DND-41 (cell line): ENCODE measurements at regions not wholly inside any gene's neighbourhood (a gene's known extent, or its start where the extent isn't known, plus 50 kb on each side); places are given as distances from the start of the nearest gene placed in this dataset.

Experiments
- ATAC-seq: fragments of 200-7000 bp; cut with Tn5 transposase; 3 replicates; pipeline ENCODE4 v1.9.1; 2021; ENCODE audit warnings: low read depth; ENCODE audit not compliant: insufficient read depth
- DNase-seq: peaks from one replicate; pipeline ENCODE4 v3.0.0-alpha.2; 2020
- H2AFZ ChIP-seq: 2 replicates; pipeline ENCODE4 v1.6.0; 2012; ENCODE audit warnings: low read depth, low read length
- H3K27ac ChIP-seq: 2 replicates; pipeline ENCODE4 v1.5.1; 2012; ENCODE audit warnings: low read length, inconsistent platforms
- H3K27me3 ChIP-seq: fragments of 200-600 bp; sonication (generic); 2 replicates; pipeline ENCODE4 v1.6.0; 2012; ENCODE audit warnings: low read length, mild to moderate bottlenecking, inconsistent platforms; ENCODE audit not compliant: insufficient read depth, poor library complexity
- H3K36me3 ChIP-seq: 2 replicates; pipeline ENCODE4 v1.5.1; 2012; ENCODE audit warnings: low read length, inconsistent platforms; ENCODE audit not compliant: insufficient read depth
- H3K4me1 ChIP-seq: 2 replicates; pipeline ENCODE4 v1.5.1; 2012; ENCODE audit warnings: mild to moderate bottlenecking, low read length; ENCODE audit not compliant: insufficient read depth
- H3K4me2 ChIP-seq: 2 replicates; pipeline ENCODE4 v1.6.0; 2012; ENCODE audit warnings: mild to moderate bottlenecking, moderate library complexity, low read length, inconsistent platforms; ENCODE audit not compliant: insufficient read depth
- H3K4me3 ChIP-seq, 2 experiments: fragments of 200-600 bp in 1 of 2; shearing (Covaris generic) in 1 of 2; 2 replicates each; pipeline ENCODE4 v1.5.1; 2012 to 2016; ENCODE audit warnings: inconsistent platforms in 2 of 2, low read length in 2 of 2, mild to moderate bottlenecking in 2 of 2, low read depth in 1 of 2, moderate library complexity in 1 of 2
- H3K79me2 ChIP-seq: 2 replicates; pipeline ENCODE4 v1.6.0; 2012; ENCODE audit warnings: low read length, inconsistent platforms; ENCODE audit not compliant: insufficient read depth
- H3K9ac ChIP-seq: 2 replicates; pipeline ENCODE4 v1.6.0; 2012; ENCODE audit warnings: low read depth, mild to moderate bottlenecking, inconsistent platforms, low read length, moderate library complexity
- H3K9me3 ChIP-seq: 2 replicates; pipeline ENCODE4 v1.5.1; 2012; ENCODE audit warnings: low read length, moderate library complexity, mild to moderate bottlenecking, inconsistent platforms; ENCODE audit not compliant: insufficient read depth, severe bottlenecking
- H4K20me1 ChIP-seq: 2 replicates; pipeline ENCODE4 v1.6.0; 2012; ENCODE audit warnings: low read length; ENCODE audit not compliant: insufficient read depth
- EZH2 ChIP-seq: IDR thresholded peaks from 3 replicates; pipeline ENCODE4 v1.6.1; 2012; ENCODE audit warnings: borderline replicate concordance, low read depth, mild to moderate bottlenecking, moderate library complexity, low read length, inconsistent platforms; ENCODE audit not compliant: severe bottlenecking
- TF ChIP-seq, protein P1 (sequence below): IDR thresholded peaks from 2 replicates; pipeline ENCODE4 v1.5.1; 2012; ENCODE audit warnings: borderline replicate concordance, low read length, moderate library complexity, mild to moderate bottlenecking; ENCODE audit not compliant: poor library complexity, severe bottlenecking; ENCODE audit errors: extremely low read depth

DNA sequence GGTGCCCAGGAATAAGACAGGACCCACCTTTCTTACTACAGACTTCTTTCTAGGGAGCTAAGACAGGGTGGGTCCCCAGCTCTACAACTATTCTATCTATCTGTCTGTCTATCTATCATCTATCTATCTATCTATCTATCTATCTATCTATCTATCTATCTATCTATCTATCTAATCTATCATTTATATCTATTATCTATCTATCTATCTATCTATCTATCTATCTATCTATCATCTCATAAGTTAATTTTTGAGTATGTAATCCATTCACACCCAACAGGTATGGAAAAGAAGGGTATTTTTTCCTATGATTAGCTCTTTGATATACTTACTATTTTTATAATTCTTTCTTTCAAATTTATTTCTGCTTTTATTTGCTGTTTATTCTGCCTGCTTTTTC lies 55.9 kb downstream of the BAMBI start:
- TF ChIP-seq, protein P1, sequence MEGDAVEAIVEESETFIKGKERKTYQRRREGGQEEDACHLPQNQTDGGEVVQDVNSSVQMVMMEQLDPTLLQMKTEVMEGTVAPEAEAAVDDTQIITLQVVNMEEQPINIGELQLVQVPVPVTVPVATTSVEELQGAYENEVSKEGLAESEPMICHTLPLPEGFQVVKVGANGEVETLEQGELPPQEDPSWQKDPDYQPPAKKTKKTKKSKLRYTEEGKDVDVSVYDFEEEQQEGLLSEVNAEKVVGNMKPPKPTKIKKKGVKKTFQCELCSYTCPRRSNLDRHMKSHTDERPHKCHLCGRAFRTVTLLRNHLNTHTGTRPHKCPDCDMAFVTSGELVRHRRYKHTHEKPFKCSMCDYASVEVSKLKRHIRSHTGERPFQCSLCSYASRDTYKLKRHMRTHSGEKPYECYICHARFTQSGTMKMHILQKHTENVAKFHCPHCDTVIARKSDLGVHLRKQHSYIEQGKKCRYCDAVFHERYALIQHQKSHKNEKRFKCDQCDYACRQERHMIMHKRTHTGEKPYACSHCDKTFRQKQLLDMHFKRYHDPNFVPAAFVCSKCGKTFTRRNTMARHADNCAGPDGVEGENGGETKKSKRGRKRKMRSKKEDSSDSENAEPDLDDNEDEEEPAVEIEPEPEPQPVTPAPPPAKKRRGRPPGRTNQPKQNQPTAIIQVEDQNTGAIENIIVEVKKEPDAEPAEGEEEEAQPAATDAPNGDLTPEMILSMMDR = no peak
- no peak for TF ChIP-seq EZH2
- no peaks in the 10 kb centered on the region for H4K20me1 ChIP-seq
- H3K4me2 ChIP-seq = no peak overlapping the region
- H3K27ac ChIP-seq = no peak overlapping the region
- H3K79me2 ChIP-seq = no peaks in the 10 kb centered on the region
- H2AFZ ChIP-seq = no peak overlapping the region
- no peaks in the 10 kb centered on the region for H3K36me3 ChIP-seq
- DNase-seq (no peak), ATAC-seq (no peak)
- no peak overlapping the region for H3K4me3 ChIP-seq
- peaks cover 6% of the 10 kb centered on the region for H3K27me3 ChIP-seq
- H3K9me3 ChIP-seq = peaks cover 4% of the 10 kb centered on the region
- H3K9ac ChIP-seq = no peak overlapping the region
- H3K4me1 ChIP-seq = no peaks in the 10 kb centered on the region

DNA sequence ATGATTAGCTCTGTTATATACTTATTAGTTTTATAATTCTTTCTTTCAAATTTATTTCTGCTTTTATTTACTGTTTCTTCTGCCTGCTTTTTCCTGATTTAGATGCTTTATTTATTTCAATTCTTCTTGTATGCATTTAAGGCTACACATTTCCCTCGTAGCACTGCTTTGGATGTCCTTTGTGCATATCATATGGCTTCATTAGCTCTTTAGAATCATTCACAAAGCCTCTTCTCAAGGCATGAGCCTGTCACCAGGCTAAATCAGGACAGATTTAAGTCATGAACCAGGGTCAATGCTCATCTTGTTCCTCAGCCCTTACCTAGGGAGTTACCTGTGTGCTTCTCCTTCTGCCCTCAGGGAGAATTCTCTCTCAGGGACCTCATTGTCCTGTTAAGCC lies 56.3 kb downstream of the BAMBI start:
- Histone ChIP-seq H3K4me3 (no peak overlapping the region), H3K27me3 (peaks cover 6% of the 10 kb centered on the region), H3K36me3 (no peaks in the 10 kb centered on the region), H2AFZ (no peak overlapping the region), H3K9ac (no peak overlapping the region), H3K79me2 (no peaks in the 10 kb centered on the region), H3K27ac (no peak overlapping the region), H3K9me3 (peaks cover 4% of the 10 kb centered on the region), H3K4me2 (no peak overlapping the region), H3K4me1 (no peaks in the 10 kb centered on the region), H4K20me1 (no peaks in the 10 kb centered on the region)
- no peak for DNase-seq
- TF ChIP-seq, protein P1 = no peak
- no peak for TF ChIP-seq EZH2
- no peak for ATAC-seq

DNA sequence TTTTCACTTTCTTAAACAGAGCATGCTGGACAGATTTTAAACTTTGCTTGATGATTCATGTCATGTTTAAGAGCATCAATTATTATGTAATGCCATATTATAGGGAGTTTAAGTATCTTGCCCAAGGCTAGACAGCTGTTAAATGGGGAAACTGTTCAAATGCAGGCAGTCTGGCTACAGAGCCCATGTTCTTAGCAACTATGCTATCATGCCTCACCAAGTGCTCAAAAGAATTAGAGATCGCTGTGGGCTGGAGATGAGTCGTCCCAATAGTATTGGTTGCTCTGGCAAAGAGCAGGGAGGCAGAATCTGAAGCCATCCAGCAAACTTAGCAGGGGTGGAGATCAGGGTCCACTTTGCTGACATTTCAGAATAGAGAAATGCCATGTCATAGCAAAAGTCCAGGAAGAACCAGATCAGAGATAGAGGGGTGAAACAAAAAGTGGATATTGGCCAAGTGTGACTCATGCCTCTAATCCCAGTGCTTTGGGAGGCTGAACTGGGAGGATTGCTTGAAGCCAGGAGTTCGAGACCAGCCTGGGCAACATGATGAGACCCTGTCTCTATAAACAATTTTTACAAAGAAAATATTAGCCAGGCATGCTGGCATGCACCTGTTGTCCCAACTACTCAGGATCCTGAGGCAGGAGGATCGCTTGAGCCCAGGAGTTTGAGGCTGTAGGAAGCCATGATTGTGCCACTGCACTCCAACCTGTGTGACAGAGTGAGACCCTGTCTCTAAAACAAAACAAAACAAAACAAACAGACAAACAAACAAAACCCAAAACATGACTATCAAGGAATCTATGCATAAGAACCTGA lies 57.8 kb downstream of the BAMBI start:
- no peaks in the 10 kb centered on the region for H3K4me1 ChIP-seq
- no peaks in the 10 kb centered on the region for H3K79me2 ChIP-seq
- H3K4me3 ChIP-seq = no peak overlapping the region
- peaks cover 4% of the 10 kb centered on the region for H3K9me3 ChIP-seq
- no peaks in the 10 kb centered on the region for H3K36me3 ChIP-seq
- H4K20me1 ChIP-seq = no peaks in the 10 kb centered on the region
- no peak overlapping the region for H3K4me2 ChIP-seq
- H3K9ac ChIP-seq = no peak overlapping the region
- H3K27ac ChIP-seq = no peak overlapping the region
- H3K27me3 ChIP-seq = peaks cover 6% of the 10 kb centered on the region
- no peak for ATAC-seq
- TF ChIP-seq, protein P1 = no peak
- no peak for TF ChIP-seq EZH2
- H2AFZ ChIP-seq = no peak overlapping the region
- DNase-seq = no peak
